ENCODE measurements at regions not wholly inside any gene's neighbourhood (a gene's known extent, or its start where the extent isn't known, plus 50 kb on each side); places are given as distances from the start of the nearest gene placed in this dataset.

GRCh38 chr1:209062081-209062620 is 521.4 kb upstream of the CAMK1G start:
- no peak overlapping the region for H3K4me3 ChIP-seq (ENCODE audit: low read length)
- no peaks in the 10 kb centered on the region for H3K9me2 ChIP-seq (ENCODE audit: insufficient read depth, low read length)
- no peak overlapping the region for H3K9ac ChIP-seq (ENCODE audit: low read length)
- H3K4me2 ChIP-seq (ENCODE audit: low read length) = no peak overlapping the region
- no peak overlapping the region for H2AFZ ChIP-seq (ENCODE audit: low read depth, low read length)
- H3F3A ChIP-seq (ENCODE audit: insufficient read depth, low read length, poor library complexity, severe bottlenecking) = no peaks in the 10 kb centered on the region
- H3K79me2 ChIP-seq (replicated peaks; ENCODE audit: insufficient read depth, low read length) = no peaks in the 10 kb centered on the region
- H4K20me1 ChIP-seq (ENCODE audit: insufficient read depth) = no peaks in the 10 kb centered on the region
- no peaks in the 10 kb centered on the region for H3K9me3 ChIP-seq (ENCODE audit: low read length)
- no peaks in the 10 kb centered on the region for H3K27me3 ChIP-seq (ENCODE audit: insufficient read depth, low read depth, low read length)
- no peaks in the 10 kb centered on the region for H3K36me3 ChIP-seq (ENCODE audit: insufficient read depth, low read length)
- H3K27ac ChIP-seq (ENCODE audit: low read length) = no peak overlapping the region
- TF ChIP-seq SMC3 (conservative IDR thresholded peaks at IDR 0.05; ENCODE audit: poor library complexity) = no peak
- no peak for TF ChIP-seq POLR2AphosphoS5 (IDR thresholded peaks at IDR 0.05)
- TF ChIP-seq CTCF (IDR thresholded peaks at IDR 0.05; ENCODE audit: poor library complexity, severe bottlenecking) = no peak
- TF ChIP-seq EP300 (conservative IDR thresholded peaks at IDR 0.05; ENCODE audit: poor library complexity, severe bottlenecking) = no peak
- no peak for TF ChIP-seq TAF1 (IDR thresholded peaks at IDR 0.05; ENCODE audit: low read depth)
- no peak for TF ChIP-seq MXI1 (conservative IDR thresholded peaks at IDR 0.05; ENCODE audit: poor library complexity, severe bottlenecking)
- TF ChIP-seq EZH2 (IDR thresholded peaks at IDR 0.05; ENCODE audit: borderline replicate concordance, insufficient read depth, low read length, poor library complexity, severe bottlenecking) = no peak
- no peak for TF ChIP-seq REST (IDR thresholded peaks at IDR 0.05; ENCODE audit: borderline replicate concordance)
- no peak for TF ChIP-seq RAD21 (conservative IDR thresholded peaks at IDR 0.05)

GRCh38 chr1:209062863-209063262 is 520.7 kb upstream of the CAMK1G start:
- H3K9me3 ChIP-seq (ENCODE audit: low read length) = no peaks in the 10 kb centered on the region
- no peaks in the 10 kb centered on the region for H3K79me2 ChIP-seq (replicated peaks; ENCODE audit: insufficient read depth, low read length)
- TF ChIP-seq POLR2AphosphoS5 (IDR thresholded peaks at IDR 0.05) (no peak), EZH2 (IDR thresholded peaks at IDR 0.05; ENCODE audit: borderline replicate concordance, insufficient read depth, low read length, poor library complexity, severe bottlenecking) (no peak), SMC3 (conservative IDR thresholded peaks at IDR 0.05; ENCODE audit: poor library complexity) (no peak), CTCF (IDR thresholded peaks at IDR 0.05; ENCODE audit: poor library complexity, severe bottlenecking) (no peak), MXI1 (conservative IDR thresholded peaks at IDR 0.05; ENCODE audit: poor library complexity, severe bottlenecking) (no peak), EP300 (conservative IDR thresholded peaks at IDR 0.05; ENCODE audit: poor library complexity, severe bottlenecking) (no peak), RAD21 (conservative IDR thresholded peaks at IDR 0.05) (no peak), REST (IDR thresholded peaks at IDR 0.05; ENCODE audit: borderline replicate concordance) (no peak), TAF1 (IDR thresholded peaks at IDR 0.05; ENCODE audit: low read depth) (no peak)
- H3K27me3 ChIP-seq (ENCODE audit: insufficient read depth, low read depth, low read length) = no peaks in the 10 kb centered on the region
- no peak overlapping the region for H3K4me3 ChIP-seq (ENCODE audit: low read length)
- no peaks in the 10 kb centered on the region for H3K36me3 ChIP-seq (ENCODE audit: insufficient read depth, low read length)
- no peak overlapping the region for H2AFZ ChIP-seq (ENCODE audit: low read depth, low read length)
- H3K27ac ChIP-seq (ENCODE audit: low read length) = no peak overlapping the region
- no peaks in the 10 kb centered on the region for H3F3A ChIP-seq (ENCODE audit: insufficient read depth, low read length, poor library complexity, severe bottlenecking)
- H3K4me2 ChIP-seq (ENCODE audit: low read length) = no peak overlapping the region
- H3K9me2 ChIP-seq (ENCODE audit: insufficient read depth, low read length) = no peaks in the 10 kb centered on the region
- no peaks in the 10 kb centered on the region for H4K20me1 ChIP-seq (ENCODE audit: insufficient read depth)
- H3K9ac ChIP-seq (ENCODE audit: low read length) = no peak overlapping the region
